OCI-LY7 (cell line): ENCODE measurements at regions not wholly inside any gene's neighbourhood (a gene's known extent, or its start where the extent isn't known, plus 50 kb on each side); places are given as distances from the start of the nearest gene placed in this dataset.

Source experiments
- CTCF ChIP-seq: fragments of 200-600 bp; sonication (generic); conservative IDR thresholded peaks from 2 replicates; pipeline ENCODE4 v1.5.1; 2014; ENCODE audit warnings: mild to moderate bottlenecking, antibody characterized with exemption, low read length, moderate library complexity, mixed read lengths
- EZH2phosphoT487 ChIP-seq: fragments of 200-600 bp; sonication (generic); IDR thresholded peaks from 2 replicates; pipeline ENCODE4 v1.6.1; 2018; ENCODE audit warnings: low read depth, borderline replicate concordance, mild to moderate bottlenecking, mixed run types, antibody characterized with exemption, low read length, moderate library complexity, mixed read lengths

GRCh38 chr1:17994046-17994445 is 113.6 kb upstream of the IGSF21 start:
- no peak for TF ChIP-seq CTCF
- no peak for TF ChIP-seq EZH2phosphoT487
